GM12878 (cell line): ENCODE measurements at regions not wholly inside any gene's neighbourhood (a gene's known extent, or its start where the extent isn't known, plus 50 kb on each side); places are given as distances from the start of the nearest gene placed in this dataset.

Source experiments
- ATAC-seq: fragments of 200-7000 bp; cut with Tn5 transposase; 3 replicates; pipeline ENCODE4 v1.9.1; 2020; ENCODE audit warnings: mild to moderate bottlenecking, moderate library complexity
- BruUV-seq: library from RNA; stranded (reverse); fragments of 400-500 nt; replicated peaks from 2 replicates; lab custom pipeline; 2021; lab: Mats Ljungman, UMichigan
- CTCF ChIA-PET: fragments of 300-600 bp; sonication (Branson Sonifier 250); formaldehyde crosslinking; extraction: SDS; loops from one replicate; lab custom pipeline; 2021; ENCODE audit warnings: inconsistent platforms; lab: Yijun Ruan, JAX
- POLR2A ChIA-PET: fragments of 350-600 bp; formaldehyde crosslinking; extraction: SDS; loops from one replicate; lab custom pipeline; 2021; ENCODE audit warnings: inconsistent platforms; lab: Charles Lee
- RAD21 ChIA-PET: fragments of 300-600 bp; sonication (Branson Sonifier 250); formaldehyde crosslinking; loops from one replicate; lab custom pipeline; 2023; ENCODE audit warnings: antibody characterized with exemption; ENCODE audit not compliant: unreplicated experiment; lab: Charles Lee
- SMC1A ChIA-PET: fragments of 300-600 bp; sonication (Branson Sonifier 250); formaldehyde crosslinking; loops from one replicate; lab custom pipeline; 2023; ENCODE audit not compliant: unreplicated experiment, uncharacterized antibody; lab: Charles Lee
- DNase-seq: peaks from one replicate; pipeline ENCODE4 v3.0.0-alpha.2; 2011; ENCODE audit warnings: low read depth, low spot score
- FAIRE-seq: peaks from 3 replicates; lab custom pipeline; 2011; peaks lifted over from hg19 to GRCh38; lab: Jason Lieb, UNC
- H2AFZ ChIP-seq: 2 replicates; pipeline ENCODE4 v1.6.0; 2011; ENCODE audit warnings: low read depth, low read length, control low read depth; ENCODE audit not compliant: control insufficient read depth
- H3K27ac ChIP-seq: 2 replicates; pipeline ENCODE4 v1.5.1; 2011; ENCODE audit warnings: control low read depth; ENCODE audit not compliant: control insufficient read depth, insufficient read depth
- H3K27me3 ChIP-seq, 2 experiments: replicated peaks in 1 of 2; 2 replicates each; pipeline versions ENCODE4 v1.6.0 to v1.6.1; 2011; ENCODE audit warnings: low read length in 1 of 2; ENCODE audit not compliant: control insufficient read depth in 2 of 2, insufficient read depth in 2 of 2
- H3K36me3 ChIP-seq, 2 experiments: 2 replicates each; pipeline ENCODE4 v1.5.1; 2011; ENCODE audit warnings: low read length in 1 of 2; ENCODE audit not compliant: control insufficient read depth in 2 of 2, insufficient read depth in 2 of 2
- H3K4me1 ChIP-seq: 2 replicates; pipeline ENCODE4 v1.6.1; 2011; ENCODE audit warnings: mild to moderate bottlenecking, low read length, moderate library complexity, mixed read lengths; ENCODE audit not compliant: control insufficient read depth, insufficient read depth
- H3K4me2 ChIP-seq: 2 replicates; pipeline ENCODE4 v1.6.0; 2011; ENCODE audit warnings: control low read depth; ENCODE audit not compliant: control insufficient read depth, insufficient read depth
- H3K4me3 ChIP-seq: fragments of 200-600 bp; sonication (generic); 2 replicates; pipeline ENCODE4 v1.5.1; 2016
- H3K79me2 ChIP-seq: 2 replicates; pipeline ENCODE4 v1.6.0; 2011; ENCODE audit warnings: low read length; ENCODE audit not compliant: control insufficient read depth, insufficient read depth
- H3K9ac ChIP-seq: 2 replicates; pipeline ENCODE4 v1.8.0; 2011; ENCODE audit warnings: low read length, control low read depth, mixed read lengths; ENCODE audit not compliant: control insufficient read depth, insufficient read depth
- H3K9me3 ChIP-seq: replicated peaks from 3 replicates; pipeline ENCODE4 v1.5.1; 2011; ENCODE audit warnings: mild to moderate bottlenecking, low read length; ENCODE audit not compliant: control insufficient read depth, insufficient read depth
- H4K20me1 ChIP-seq: 2 replicates; pipeline ENCODE4 v1.6.0; 2011; ENCODE audit not compliant: control insufficient read depth, insufficient read depth
- BCL11A ChIP-seq: IDR thresholded peaks from 2 replicates; pipeline ENCODE4 v1.6.1; 2011; ENCODE audit warnings: low read depth, low read length
- HDGF ChIP-seq: fragments of 450-650 bp; IDR thresholded peaks from 2 replicates; pipeline ENCODE4 v1.6.1; 2016; ENCODE audit warnings: antibody characterized with exemption
- HSF1 ChIP-seq: fragments of 150-350 bp; IDR thresholded peaks from 2 replicates; pipeline ENCODE4 v1.6.1; 2014; ENCODE audit warnings: mild to moderate bottlenecking, low read depth, low read length
- IRF5 ChIP-seq: fragments of 450-650 bp; IDR thresholded peaks from 2 replicates; pipeline ENCODE4 v1.6.1; 2017; ENCODE audit warnings: borderline replicate concordance
- LARP7 ChIP-seq: fragments of 450-650 bp; IDR thresholded peaks from 2 replicates; pipeline ENCODE4 v1.6.1; 2017; ENCODE audit warnings: mild to moderate bottlenecking
- MYC ChIP-seq: IDR thresholded peaks from 2 replicates; pipeline ENCODE4 v1.6.1; 2011; ENCODE audit warnings: mild to moderate bottlenecking, low read length, moderate library complexity, inconsistent platforms; ENCODE audit not compliant: insufficient read depth, insufficient replicate concordance, insufficient read length, severe bottlenecking
- NFYB ChIP-seq: IDR thresholded peaks from 2 replicates; pipeline ENCODE4 v1.6.1; 2011; ENCODE audit warnings: low read depth, mild to moderate bottlenecking, low read length, improper control_type of control experiment, moderate library complexity; ENCODE audit not compliant: insufficient read depth
- POU2F2 ChIP-seq: IDR thresholded peaks from 3 replicates; pipeline ENCODE4 v1.6.1; 2011; ENCODE audit warnings: low read depth, mild to moderate bottlenecking, low read length, borderline replicate concordance
- RELA ChIP-seq: fragments of 450-650 bp; IDR thresholded peaks from 2 replicates; pipeline ENCODE4 v1.8.0; 2014; ENCODE audit warnings: borderline replicate concordance; ENCODE audit not compliant: partially characterized antibody
- RUNX3 ChIP-seq: IDR thresholded peaks from 2 replicates; pipeline ENCODE4 v1.6.1; 2012; ENCODE audit warnings: low read length, inconsistent platforms
- SKIL ChIP-seq: fragments of 450-650 bp; IDR thresholded peaks from 2 replicates; pipeline ENCODE4 v1.6.1; 2017; ENCODE audit warnings: mild to moderate bottlenecking, low read depth, inconsistent platforms; ENCODE audit not compliant: poor library complexity, severe bottlenecking
- SMAD1 ChIP-seq: fragments of 450-650 bp; IDR thresholded peaks from 2 replicates; pipeline ENCODE4 v1.6.1; 2018; ENCODE audit warnings: mild to moderate bottlenecking, low read depth; ENCODE audit not compliant: partially characterized antibody
- SP1 ChIP-seq: IDR thresholded peaks from one replicate; pipeline ENCODE4 v1.6.1; 2011; ENCODE audit warnings: low read depth, low read length
- SUPT20H ChIP-seq: IDR thresholded peaks from 2 replicates; pipeline ENCODE4 v1.6.1; 2011; ENCODE audit warnings: low read depth, mild to moderate bottlenecking, low read length, moderate library complexity, borderline replicate concordance; ENCODE audit not compliant: control insufficient read depth
- ZNF207 ChIP-seq: fragments of 450-650 bp; IDR thresholded peaks from 2 replicates; pipeline ENCODE4 v1.6.1; 2014; ENCODE audit warnings: antibody characterized with exemption, mild to moderate bottlenecking, borderline replicate concordance
- ZNF274 ChIP-seq: IDR thresholded peaks from one replicate; pipeline ENCODE4 v1.8.0; 2011; ENCODE audit not compliant: insufficient read length, insufficient read depth
- WGBS: methylation state at CpG from one replicate; pipeline ENCODE4 v1.1.6; 2016; ENCODE audit warnings: low lambda C conversion rate; ENCODE audit not compliant: insufficient replicate concordance, insufficient coverage; ENCODE audit errors: missing lambda C conversion rate; 5-methylcytosine and 5-hydroxymethylcytosine counted together
- in situ Hi-C: fragments of 300-500 bp; cut with MboI; formaldehyde crosslinking; loops from 9 replicates; pipeline ENCODE4 v1.14.3; 2018; ENCODE audit warnings: mixed read lengths
- intact Hi-C: fragments of 100-400 bp; cut with micrococcal nuclease; formaldehyde crosslinking; loops from one replicate; pipeline ENCODE4 v1.14.2; 2022; ENCODE audit not compliant: unreplicated experiment

- Histone ChIP-seq H3K9ac (no peak overlapping the region), H3K27ac (peak overlapping the region; percentile 50; the same call in 1 of the 2 replicates), H3K36me3 (no peaks in the 10 kb centered on the region), H4K20me1 (no peaks in the 10 kb centered on the region), H3K4me2 (peak overlapping the region; percentile 19; the same call in 1 of the 2 replicates), H3K27me3 (no peaks in the 10 kb centered on the region), H2AFZ (no peak overlapping the region), H3K9me3 (peaks cover 4% of the 10 kb centered on the region; the same call in 2 of the 3 replicates), H3K79me2 (no peaks in the 10 kb centered on the region), H3K4me3 (no peak overlapping the region), H3K4me1 (peaks cover 55% of the 10 kb centered on the region)
- peak; percentile 77 for ATAC-seq
- in situ Hi-C loops (no loop called here), intact Hi-C loops (loop anchor here (1.0 to 5.0 kb wide), 2 partner anchors 18 to 210 kb away; no protein-coding TSS in a partner anchor)
- ChIA-PET SMC1A (interaction anchor here (0.7 to 12.3 kb wide), 14 partner anchors 9 to 873 kb away, joined by 3 to 203 read pairs (median 5); partner anchors contain the start of gene CNR1), CTCF (interaction anchor here (0.8 to 6.7 kb wide), 8 partner anchors 9 to 962 kb away, joined by 3 to 51 read pairs (median 5); no protein-coding TSS in a partner anchor), POLR2A (interaction anchor here (0.9 to 3.9 kb wide), 6 partner anchors 10 to 75 kb away, joined by 3 to 28 read pairs (median 4); no protein-coding TSS in a partner anchor), RAD21 (interaction anchor here (1.1 to 6.7 kb wide), 5 partner anchors 15 to 257 kb away, joined by 3 to 79 read pairs (median 17); partner anchors contain the start of gene CNR1)
- no peak for FAIRE-seq
- peak; percentile 63 for DNase-seq
- WGBS, result 44% methylated on average over 2 of the region's 2 CpGs
- no TSS peak for BruUV-seq
- TF ChIP-seq LARP7 (no peak), MYC (no peak), SMAD1 (no peak), BCL11A (peak; percentile 84), RUNX3 (peak; percentile 98), NFYB (no peak), SP1 (no peak), SKIL (no peak), ZNF207 (no peak), HDGF (no peak), IRF5 (no peak), HSF1 (no peak), POU2F2 (peak; percentile 70; the same call in 1 of the 3 replicates), ZNF274 (no peak), RELA (no peak), SUPT20H (no peak)
Measured at GRCh38 chr6:87907521-87907920, 140.1 kb upstream of the SPACA1 start.
